ENCODE measurements at regions not wholly inside any gene's neighbourhood (a gene's known extent, or its start where the extent isn't known, plus 50 kb on each side); places are given as distances from the start of the nearest gene placed in this dataset.
"Not testable (repeated sequence)": the region's sequence is repeated elsewhere in the genome, so short reads cannot be mapped to it uniquely, and the experiment has no call there.

- not testable (repeated sequence) for DNase-seq
These were observed 50.3 kb upstream of the CYP2B6 start for GRCh38 chr19:40940771-40941170.

- DNase-seq, result not testable (repeated sequence)
These were observed 53.1 kb upstream of the CYP2B6 start for GRCh38 chr19:40938007-40938406.

- DNase-seq, result no peak
These were observed 54.3 kb upstream of the CYP2B6 start for GRCh38 chr19:40936755-40937154.

- peak; percentile 16 for DNase-seq
These were observed 51.0 kb upstream of the CYP2A7 start for GRCh38 chr19:40933025-40933424.

GRCh38 chr19:40932008-40932959 lies 50.3 kb upstream of the CYP2A7 start:
- no peak for DNase-seq
